ENCODE measurements at regions not wholly inside any gene's neighbourhood (a gene's known extent, or its start where the extent isn't known, plus 50 kb on each side); places are given as distances from the start of the nearest gene placed in this dataset.

GRCh38 chr2:145324748-145325147, 804.8 kb upstream of the ZEB2 start:
- no peak for DNase-seq

DNA sequence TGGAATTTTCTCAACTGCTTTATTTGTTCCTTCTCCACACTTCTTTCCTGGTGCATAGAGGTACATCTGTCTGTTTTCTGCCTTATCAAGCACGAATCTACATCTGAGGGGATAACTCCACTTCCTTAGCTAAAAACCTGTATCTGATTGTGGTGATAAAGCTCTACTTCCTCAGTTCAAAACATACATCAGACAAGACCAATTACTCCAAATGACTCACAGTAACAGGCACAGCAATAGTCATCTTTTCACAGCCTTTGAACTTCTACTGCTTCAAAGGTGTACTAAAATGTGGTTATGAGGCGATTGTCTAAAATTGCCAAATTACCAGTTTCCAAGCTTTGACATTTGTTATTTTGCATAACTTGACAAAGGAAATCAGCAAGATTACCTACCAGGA, 803.6 kb upstream of the ZEB2 start:
- no peak for DNase-seq

DNA sequence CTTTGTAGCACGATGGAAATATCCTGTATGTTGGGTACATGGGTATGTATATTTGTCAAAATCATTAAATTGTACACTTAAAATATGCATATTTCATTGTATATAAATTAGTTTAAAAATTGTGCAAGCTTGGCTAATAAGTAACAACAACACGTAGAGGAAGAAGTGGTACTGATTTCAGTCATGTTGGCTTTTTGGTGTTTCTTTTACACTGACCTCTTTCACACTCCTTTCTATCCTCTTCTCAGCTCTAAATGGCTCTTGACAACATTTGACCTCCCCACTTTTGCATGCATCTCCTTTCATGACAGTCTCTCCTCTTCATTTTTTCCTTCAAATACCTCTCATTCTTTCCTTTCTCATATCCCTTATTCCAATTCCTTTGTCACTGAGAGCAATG, 801.4 kb upstream of the ZEB2 start:
- DNase-seq = no peak

GRCh38 chr2:145316496-145316895, 796.6 kb upstream of the ZEB2 start:
- DNase-seq = no peak

DNA sequence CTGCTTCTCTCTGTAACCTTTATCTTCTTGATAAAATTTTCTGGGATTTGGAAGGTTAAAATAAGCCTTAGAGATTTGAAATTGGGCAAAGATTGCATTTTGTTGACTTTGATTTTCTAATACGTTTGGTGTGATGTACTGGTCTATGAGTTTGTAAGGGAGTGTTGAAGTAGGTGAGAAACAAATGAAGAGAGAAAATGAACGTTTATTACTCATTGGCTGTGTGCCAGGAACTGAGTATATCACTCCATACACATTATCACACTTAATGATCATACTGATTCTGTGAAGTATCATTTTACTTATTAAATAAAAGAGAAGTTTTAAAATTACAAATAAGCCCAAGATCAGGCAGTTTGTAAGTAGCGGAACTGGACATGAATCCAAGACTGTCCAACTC, 795.1 kb upstream of the ZEB2 start:
- no peak for DNase-seq

DNA sequence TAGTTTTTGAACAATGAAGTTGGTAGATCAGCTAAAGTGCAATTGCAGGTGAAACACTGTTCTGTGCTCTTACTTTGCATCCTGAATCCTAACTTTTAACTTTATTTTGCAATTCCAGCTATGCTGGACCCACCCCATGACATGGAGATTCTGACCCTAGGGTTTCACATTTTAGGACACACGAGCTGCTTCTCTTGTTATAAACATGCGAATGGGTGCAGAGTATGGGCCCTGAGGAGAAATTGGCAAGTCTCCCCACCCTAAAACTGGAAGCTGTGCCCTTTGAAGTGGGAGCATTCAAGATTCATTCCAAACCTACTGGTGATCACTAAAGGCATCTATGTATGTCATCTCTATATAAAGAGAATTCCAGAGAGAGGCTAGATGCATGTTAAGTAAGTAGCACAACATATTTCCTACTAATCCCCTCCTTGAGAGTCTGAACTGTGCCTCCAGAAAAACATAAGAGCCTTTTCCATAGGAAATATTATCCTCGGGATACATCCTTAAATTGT, 794.3 kb upstream of the ZEB2 start:
- DNase-seq = no peak

DNA sequence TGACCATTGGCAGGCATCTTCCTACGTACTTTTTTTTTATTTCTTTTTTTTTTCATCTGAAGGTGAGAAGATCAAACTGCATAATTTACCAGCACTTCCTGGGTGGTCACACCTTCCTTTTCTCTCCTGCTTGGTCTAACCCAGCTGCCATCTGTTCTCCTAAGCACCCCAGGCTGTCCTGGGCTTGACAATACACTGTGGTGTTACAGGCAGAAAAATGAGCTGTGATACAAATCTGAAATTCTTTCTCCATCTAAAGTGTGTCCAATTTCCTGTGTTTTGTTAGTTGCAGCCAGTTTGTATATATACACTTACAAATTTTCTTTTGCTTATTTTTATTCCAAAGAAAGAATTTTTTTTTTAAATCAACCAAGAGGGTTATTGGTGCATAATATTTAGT, 786.0 kb upstream of the ZEB2 start:
- DNase-seq = no peak

DNA sequence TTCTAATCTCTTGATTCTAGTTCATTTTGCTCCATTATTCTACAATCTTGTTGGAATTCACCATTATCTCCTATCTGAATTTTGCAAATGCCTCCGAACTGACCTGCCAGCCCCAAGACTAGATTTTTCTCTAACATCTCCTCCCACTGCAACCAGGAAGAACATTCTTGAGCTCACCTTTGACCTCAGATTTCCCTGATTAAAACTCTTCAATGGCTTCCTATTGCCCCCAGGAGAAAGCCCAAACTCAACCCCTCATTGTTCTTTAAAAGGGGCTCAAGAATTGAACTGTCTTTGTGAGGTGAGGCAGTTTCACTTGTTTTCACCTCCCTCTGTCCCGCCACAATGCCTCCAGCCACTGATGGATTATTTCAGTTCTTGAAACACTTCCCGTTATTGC, 784.6 kb upstream of the ZEB2 start:
- no peak for DNase-seq

- no peak for DNase-seq
Observed at GRCh38 chr2:145303536-145303935, 783.6 kb upstream of the ZEB2 start.

DNA sequence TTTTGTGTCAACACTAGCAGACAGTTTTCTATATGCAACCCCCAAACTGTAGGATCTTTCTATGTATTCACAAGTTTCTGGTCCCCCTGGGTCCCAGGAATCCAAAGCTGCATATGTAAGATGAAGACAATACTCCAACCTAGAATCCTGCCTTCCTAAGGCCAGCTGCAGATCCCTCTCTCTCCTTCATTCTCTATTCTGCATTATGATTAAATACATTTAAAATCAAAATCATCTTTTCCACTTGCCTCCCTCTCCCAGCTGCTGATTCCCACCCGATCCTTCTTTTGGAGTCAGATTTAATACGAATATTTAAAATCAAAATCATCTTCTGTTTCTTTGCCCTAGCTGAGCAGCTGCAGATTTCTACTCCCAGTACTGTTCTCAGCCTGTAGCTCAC, 783.0 kb upstream of the ZEB2 start:
- DNase-seq = no peak

DNA sequence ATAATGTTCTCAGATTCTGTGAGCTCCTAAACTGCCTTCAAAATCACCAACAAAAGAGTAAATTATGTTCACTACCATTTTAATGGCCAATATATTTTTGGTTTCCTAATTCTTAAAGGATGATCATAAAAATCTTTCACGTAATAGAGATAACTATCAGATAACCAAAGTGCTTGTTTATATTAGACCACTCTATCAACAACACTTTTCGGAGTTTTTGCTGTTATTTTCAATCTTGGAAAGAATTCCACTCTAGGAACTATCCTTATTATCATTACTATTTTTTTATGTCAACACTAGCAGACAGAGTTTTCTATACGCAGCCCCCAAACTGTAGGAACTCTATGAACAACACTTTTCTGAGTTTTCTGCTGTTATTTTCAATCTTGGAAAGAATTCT, 782.5 kb upstream of the ZEB2 start:
- DNase-seq = no peak

DNA sequence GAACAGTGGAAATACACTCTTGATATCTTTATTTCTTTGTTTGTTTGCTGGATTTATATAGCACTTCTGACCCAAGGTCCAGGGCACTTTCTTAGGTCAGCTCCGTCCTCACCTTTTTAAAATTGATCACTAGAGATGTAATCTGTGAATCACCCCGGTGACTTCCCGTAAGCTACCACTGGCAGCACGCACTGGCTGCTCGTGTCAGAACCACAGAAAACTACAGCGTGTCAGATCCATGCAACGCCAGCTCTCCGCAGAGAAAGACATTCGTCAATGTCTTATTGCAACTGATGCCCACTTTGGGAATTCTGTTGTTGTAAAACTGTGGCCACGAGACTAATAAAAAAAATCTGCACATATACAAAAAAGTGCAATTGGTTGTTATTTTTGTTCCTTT, 779.4 kb upstream of the ZEB2 start:
- no peak for DNase-seq

DNA sequence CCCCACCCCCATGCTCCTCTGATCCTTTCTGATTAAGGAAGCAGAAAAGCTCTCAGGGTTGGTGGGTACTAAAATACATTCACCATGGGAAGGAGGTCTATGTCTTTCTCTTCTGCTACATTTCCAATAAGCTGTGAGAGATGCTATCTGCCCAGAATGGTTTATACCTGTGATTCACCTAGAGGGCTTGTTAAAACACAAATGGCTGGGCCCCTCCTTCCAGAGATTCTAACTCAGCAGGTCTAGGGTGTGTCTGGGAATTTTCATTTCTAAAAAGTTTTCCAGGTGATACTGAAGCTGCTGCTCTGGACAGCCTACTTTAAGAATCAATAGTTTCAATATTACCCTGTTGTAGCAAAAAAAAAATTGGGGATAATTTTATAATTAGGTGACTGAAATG, 772.2 kb upstream of the ZEB2 start:
- DNase-seq = no peak

- no peak for DNase-seq
Observed at GRCh38 chr2:145290986-145291385, 771.1 kb upstream of the ZEB2 start.

- DNase-seq = no peak
Observed at GRCh38 chr2:145289946-145290345, 770.0 kb upstream of the ZEB2 start.

GRCh38 chr2:145288650-145289496, 769.0 kb upstream of the ZEB2 start:
- no peak for DNase-seq

GRCh38 chr2:145287736-145288135, 767.8 kb upstream of the ZEB2 start:
- DNase-seq = no peak

DNA sequence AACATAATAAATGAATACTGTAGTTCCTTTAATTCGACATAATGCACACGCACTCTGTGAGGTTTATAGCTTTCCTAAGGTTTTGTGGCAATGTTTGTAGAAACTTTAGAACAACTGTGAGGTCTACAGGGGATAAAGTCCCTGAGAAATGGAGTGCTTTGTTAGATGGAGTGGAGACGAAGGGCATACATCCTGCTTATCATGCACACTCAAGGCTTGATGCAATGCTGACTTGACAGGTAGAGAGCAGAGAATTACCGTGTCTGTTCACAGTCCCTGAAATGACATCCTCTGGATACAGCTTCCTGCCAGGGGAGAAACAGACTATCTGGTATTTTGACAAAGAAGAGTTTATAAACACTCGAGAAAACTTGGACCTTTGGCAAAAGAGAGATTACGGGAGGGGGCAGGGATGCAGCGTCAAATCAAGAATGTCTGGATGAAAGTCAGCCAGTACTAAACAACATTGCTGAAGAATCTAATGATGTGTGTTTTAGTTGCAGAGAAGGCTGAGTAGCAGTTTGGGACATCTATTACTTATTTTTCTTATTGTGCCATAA, 766.9 kb upstream of the ZEB2 start:
- no peak for DNase-seq

DNA sequence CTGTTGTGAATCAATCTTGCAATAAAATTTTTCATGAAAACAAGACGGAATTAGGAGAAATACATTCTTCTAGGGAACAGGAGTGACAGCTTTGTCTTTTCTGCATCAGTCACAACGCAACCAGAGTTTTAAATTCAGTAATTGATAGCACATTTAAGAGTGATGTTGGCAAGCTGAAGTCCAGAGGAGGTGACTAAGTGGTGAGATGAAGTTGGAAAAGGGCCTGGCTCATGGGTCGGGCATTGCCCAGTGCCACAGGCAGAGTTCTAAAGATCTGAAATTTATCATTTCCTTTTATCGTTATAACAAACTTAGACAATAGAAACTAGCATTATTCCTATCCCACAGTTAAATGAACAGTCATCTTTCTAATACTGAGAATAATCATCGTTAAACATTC, 764.6 kb upstream of the ZEB2 start:
- DNase-seq = no peak

DNA sequence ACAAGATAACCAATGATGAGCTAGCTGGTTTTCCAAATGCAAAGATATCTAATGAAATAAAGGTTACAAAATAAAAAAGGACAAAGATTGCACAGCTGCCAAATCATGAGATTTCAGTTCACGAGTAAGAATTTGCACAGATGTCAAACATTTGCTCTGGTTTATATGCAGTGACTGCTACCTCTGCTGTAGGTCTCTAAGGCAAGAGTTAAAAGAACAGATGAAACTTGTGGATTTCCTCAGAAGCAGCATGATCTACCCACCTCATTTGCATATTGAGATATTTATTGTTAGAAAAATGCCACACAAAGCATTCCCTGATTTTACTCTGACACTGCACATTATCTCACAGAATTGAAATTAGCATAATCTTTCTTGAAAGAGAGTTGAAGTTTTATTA, 763.2 kb upstream of the ZEB2 start:
- DNase-seq = no peak

- DNase-seq = no peak
Observed at GRCh38 chr2:145277922-145278321, 758.0 kb upstream of the ZEB2 start.

- no peak for DNase-seq
Observed at GRCh38 chr2:145273840-145274239, 753.9 kb upstream of the ZEB2 start.

DNA sequence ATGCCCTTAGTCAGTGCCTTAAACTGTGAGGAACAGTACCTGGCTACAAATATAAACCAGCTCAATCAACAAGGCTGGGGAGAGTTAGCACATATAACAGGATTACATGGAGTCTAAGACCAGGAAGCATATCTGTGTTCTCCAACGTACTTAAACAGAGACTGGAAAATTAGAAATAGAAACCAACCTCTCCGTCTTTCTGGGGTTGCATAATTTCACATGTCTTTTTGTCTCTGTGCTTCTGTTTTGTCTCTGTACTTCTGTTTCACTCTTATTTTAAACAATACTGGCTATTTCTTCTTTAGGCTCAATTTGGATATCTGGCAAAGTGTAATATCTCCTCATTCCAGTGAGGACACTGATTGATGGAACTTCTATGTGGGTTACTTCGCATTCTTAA, 749.0 kb upstream of the ZEB2 start:
- DNase-seq = no peak

DNA sequence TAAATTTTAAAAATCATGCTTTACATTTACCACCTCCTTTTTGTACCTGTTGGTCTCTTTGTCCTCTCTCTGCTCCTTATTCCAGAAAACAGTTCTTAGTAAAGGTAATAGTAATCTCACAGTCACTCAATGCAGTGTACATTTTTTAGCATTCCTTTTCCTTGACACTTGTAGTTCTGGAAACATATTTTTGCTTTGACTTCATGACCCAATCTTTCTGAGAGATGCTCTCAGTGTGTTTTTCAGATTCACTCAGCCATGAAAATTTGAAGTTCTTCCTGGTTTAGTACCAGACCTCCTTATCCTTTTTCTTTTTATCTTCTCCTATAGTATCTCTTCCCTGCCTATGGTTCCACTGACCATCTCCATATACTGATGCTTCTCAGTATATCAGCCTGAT, 747.5 kb upstream of the ZEB2 start:
- no peak for DNase-seq

GRCh38 chr2:145265244-145265643, 745.3 kb upstream of the ZEB2 start:
- no peak for DNase-seq

Measured in GOT3 (cell line).